Body of pancreas (tissue), 4 donors: ENCODE measurements at regions not wholly inside any gene's neighbourhood (a gene's known extent, or its start where the extent isn't known, plus 50 kb on each side); places are given as distances from the start of the nearest gene placed in this dataset.

Source experiments
- POLR2A ChIP-seq, 3 donors: fragments of 450-650 bp; IDR thresholded peaks; one replicate each; pipeline ENCODE4 v1.6.1; 2016; ENCODE audit warnings: antibody characterized with exemption in 3 of 3, mild to moderate bottlenecking in 2 of 3
- TF ChIP-seq, protein P1 (sequence below), 7 experiments: fragments of 450-650 bp in 4 of 7; fragments of 200-600 bp in 3 of 7; sonication (generic) in 3 of 7; IDR thresholded peaks; one replicate each; pipeline ENCODE4 v1.5.1; 2016 to 2019; ENCODE audit warnings: antibody characterized with exemption in 7 of 7

GRCh38 chr2:188833331-188833730, 140.8 kb upstream of the COL3A1 start:
- TF ChIP-seq, protein P1, sequence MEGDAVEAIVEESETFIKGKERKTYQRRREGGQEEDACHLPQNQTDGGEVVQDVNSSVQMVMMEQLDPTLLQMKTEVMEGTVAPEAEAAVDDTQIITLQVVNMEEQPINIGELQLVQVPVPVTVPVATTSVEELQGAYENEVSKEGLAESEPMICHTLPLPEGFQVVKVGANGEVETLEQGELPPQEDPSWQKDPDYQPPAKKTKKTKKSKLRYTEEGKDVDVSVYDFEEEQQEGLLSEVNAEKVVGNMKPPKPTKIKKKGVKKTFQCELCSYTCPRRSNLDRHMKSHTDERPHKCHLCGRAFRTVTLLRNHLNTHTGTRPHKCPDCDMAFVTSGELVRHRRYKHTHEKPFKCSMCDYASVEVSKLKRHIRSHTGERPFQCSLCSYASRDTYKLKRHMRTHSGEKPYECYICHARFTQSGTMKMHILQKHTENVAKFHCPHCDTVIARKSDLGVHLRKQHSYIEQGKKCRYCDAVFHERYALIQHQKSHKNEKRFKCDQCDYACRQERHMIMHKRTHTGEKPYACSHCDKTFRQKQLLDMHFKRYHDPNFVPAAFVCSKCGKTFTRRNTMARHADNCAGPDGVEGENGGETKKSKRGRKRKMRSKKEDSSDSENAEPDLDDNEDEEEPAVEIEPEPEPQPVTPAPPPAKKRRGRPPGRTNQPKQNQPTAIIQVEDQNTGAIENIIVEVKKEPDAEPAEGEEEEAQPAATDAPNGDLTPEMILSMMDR (IDR thresholded peaks at IDR 0.05): no peak
- no peak for TF ChIP-seq POLR2A (IDR thresholded peaks at IDR 0.05)
